Upper lobe of left lung (tissue), 6 donors: ENCODE measurements at regions not wholly inside any gene's neighbourhood (a gene's known extent, or its start where the extent isn't known, plus 50 kb on each side); places are given as distances from the start of the nearest gene placed in this dataset.
"Not testable (repeated sequence)": the region's sequence is repeated elsewhere in the genome, so short reads cannot be mapped to it uniquely, and the experiment has no call there.

ENCODE experiments used
- ATAC-seq, 2 donors: fragments of 200-7000 bp; cut with Tn5 transposase; one replicate each; pipeline ENCODE4 v1.9.1; 2022; ENCODE audit warnings: mild to moderate bottlenecking in 2 of 2, moderate library complexity in 2 of 2; ENCODE audit not compliant: low FRiP score in 2 of 2
- DNase-seq, 2 donors: peaks; one replicate each; pipeline ENCODE4 v3.0.0-alpha.2; 2019 to 2020
- H3K27ac ChIP-seq, 4 donors: fragments of 200-600 bp; sonication (generic); one replicate each; pipeline ENCODE4 v1.5.1; 2016 to 2019
- H3K27me3 ChIP-seq, 4 donors: fragments of 200-600 bp; sonication (generic); one replicate each; pipeline ENCODE4 v1.5.1; 2017 to 2019
- H3K36me3 ChIP-seq, 4 donors: fragments of 200-600 bp; sonication (generic); one replicate each; pipeline ENCODE4 v1.5.1; 2016 to 2019
- H3K4me1 ChIP-seq, 4 donors: fragments of 200-600 bp; sonication (generic); one replicate each; pipeline ENCODE4 v1.5.1; 2018 to 2019
- H3K4me3 ChIP-seq, 4 donors: fragments of 200-600 bp; sonication (generic); one replicate each; pipeline ENCODE4 v1.5.1; 2017 to 2019; ENCODE audit warnings: mild to moderate bottlenecking in 2 of 4, moderate library complexity in 1 of 4
- H3K9me3 ChIP-seq, 4 donors: fragments of 200-600 bp; sonication (generic); one replicate each; pipeline ENCODE4 v1.5.1; 2018 to 2019
- POLR2A ChIP-seq, 4 donors: fragments of 450-650 bp; IDR thresholded peaks; one replicate each; pipeline ENCODE4 v1.5.1; 2016 to 2017; ENCODE audit warnings: antibody characterized with exemption in 4 of 4, mild to moderate bottlenecking in 2 of 4
- POLR2AphosphoS5 ChIP-seq, 2 donors: sonication (generic); formaldehyde crosslinking; IDR thresholded peaks; one replicate each; pipeline ENCODE4 v1.5.1; 2017; ENCODE audit warnings: antibody characterized with exemption in 2 of 2
- WGBS, 2 donors: methylation state at CpG; one replicate each; pipeline ENCODE4 v1.1.5; 2017 to 2018; 5-methylcytosine and 5-hydroxymethylcytosine counted together
- donor health status: DM: no; HTN: no; CAD: no; lungs with moderate emphysema.
- donor health status: DM: no; HTN: yes; CAD: no; lungs with severe emphysema.

DNA sequence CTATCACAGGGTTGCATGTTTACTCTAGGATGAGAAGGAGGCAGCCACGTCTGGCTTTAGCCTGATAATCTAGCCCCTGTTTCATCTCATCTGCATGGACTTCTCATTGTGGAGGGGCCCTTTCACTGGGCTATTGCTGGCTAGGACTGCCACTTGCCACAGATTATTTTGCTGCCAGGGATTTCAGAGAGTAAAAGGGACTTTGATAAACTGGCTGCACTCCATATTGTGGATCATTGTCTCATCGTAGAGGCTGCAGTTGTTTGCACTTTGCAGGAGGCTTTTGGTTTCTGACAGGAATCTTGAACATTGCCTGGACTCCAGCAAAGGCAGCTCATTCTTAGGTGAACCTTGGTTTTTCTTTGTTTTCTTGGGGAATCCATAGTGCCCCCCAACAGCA lies 234.8 kb downstream of the TSPY10 start:
- not testable (repeated sequence) for H3K4me1 ChIP-seq, ATAC-seq, H3K36me3 ChIP-seq, H3K4me3 ChIP-seq, H3K9me3 ChIP-seq, DNase-seq, H3K27ac ChIP-seq, H3K27me3 ChIP-seq
- no CpG with 5 or more reads among the region's 2 CpGs for WGBS, 2 donors

DNA sequence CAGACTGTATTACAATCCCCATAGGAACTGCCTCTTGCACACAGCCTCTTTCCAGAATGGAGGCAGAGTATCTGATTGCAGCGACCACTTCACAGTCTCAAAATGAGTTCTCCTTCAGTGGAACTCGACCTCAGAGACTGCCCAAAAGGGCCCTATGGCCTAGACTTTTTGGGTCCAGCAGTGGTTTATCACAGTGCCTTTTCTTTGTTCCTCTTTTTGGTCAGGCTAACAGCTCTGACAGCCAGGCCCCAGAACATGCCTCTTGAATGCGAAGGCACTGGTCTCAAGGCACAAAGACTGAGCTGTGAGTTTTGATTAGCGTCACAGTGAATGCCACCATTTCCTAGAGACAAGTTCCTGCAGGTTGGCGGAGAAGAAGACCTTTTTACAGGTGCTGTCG lies 241.6 kb downstream of the TSPY10 start:
- not testable (repeated sequence) for DNase-seq, H3K36me3 ChIP-seq, ATAC-seq, H3K4me1 ChIP-seq, H3K9me3 ChIP-seq, H3K27me3 ChIP-seq, H3K27ac ChIP-seq, H3K4me3 ChIP-seq
- no CpG with 5 or more reads among the region's 6 CpGs for WGBS, 2 donors

DNA sequence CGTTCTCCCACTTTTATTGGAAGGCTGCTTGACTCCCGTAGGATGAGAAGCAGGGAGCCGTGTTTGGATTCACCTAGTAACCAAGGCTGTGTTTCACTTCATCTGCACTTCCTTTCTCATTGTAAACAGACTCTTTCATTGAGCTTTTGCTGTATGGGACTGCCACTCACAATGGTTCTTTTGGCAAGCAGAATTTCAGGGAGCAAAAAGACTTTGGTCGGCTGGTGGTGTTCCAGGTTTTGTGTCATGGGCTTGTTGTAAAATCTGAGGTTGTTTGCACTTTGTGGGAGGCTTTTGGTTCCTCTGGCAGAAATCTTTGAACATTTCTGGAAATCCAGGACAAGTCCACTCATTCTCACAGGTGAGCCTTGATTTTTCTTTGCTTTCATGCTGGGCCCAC lies 243.4 kb downstream of the TSPY10 start:
- not testable (repeated sequence) for H3K27me3 ChIP-seq, H3K27ac ChIP-seq, DNase-seq, H3K4me1 ChIP-seq, H3K4me3 ChIP-seq, ATAC-seq, H3K9me3 ChIP-seq, H3K36me3 ChIP-seq
- no CpG with 5 or more reads among the region's 4 CpGs for WGBS, 2 donors

DNA sequence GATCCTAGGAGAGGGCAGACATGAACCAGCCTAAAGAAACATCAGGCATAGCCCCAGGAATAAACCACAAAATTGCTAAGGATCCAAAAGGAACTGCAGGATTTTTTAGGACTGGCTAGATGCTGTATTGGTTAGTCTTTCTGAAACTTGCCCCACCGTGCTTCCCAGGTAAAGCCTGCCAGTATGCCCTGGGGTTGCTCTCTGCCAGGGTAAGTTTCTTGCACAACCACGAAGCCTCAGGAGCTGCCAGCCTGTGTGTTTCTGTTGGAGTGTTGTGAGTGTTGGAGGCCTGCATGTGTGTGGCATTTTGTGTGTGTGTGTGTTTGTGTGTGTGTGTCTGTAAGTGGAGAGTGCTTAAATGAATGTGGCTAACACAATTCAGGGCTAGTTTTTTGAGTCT lies 244.4 kb downstream of the TSPY10 start:
- not testable (repeated sequence) for ATAC-seq, DNase-seq, H3K27ac ChIP-seq, H3K4me1 ChIP-seq, H3K9me3 ChIP-seq, H3K4me3 ChIP-seq, H3K36me3 ChIP-seq, H3K27me3 ChIP-seq
- WGBS, 2 donors: no CpG with 5 or more reads among the region's 2 CpGs

DNA sequence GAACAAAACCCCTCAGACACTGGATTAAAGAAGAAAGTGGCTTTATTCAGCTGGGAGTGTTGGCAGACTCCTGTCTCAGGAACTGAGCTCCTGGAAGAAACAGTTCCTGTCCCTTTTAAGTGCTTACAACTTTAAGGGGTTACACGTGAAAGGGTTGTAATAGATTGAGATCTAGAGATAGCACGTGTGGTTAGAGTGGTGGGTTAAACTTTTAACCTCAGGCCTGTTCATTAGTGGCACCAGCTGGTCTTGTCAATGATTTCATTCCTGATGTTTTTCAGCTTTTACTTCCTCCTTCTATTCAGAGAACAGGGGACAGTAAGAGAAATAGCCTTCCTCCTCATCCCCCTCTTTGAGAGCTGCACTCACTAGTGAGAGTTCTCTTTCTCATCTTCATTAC lies 247.1 kb downstream of the TSPY10 start:
- not testable (repeated sequence) for H3K4me1 ChIP-seq, ATAC-seq, H3K27ac ChIP-seq, H3K4me3 ChIP-seq, H3K9me3 ChIP-seq, H3K27me3 ChIP-seq, DNase-seq, H3K36me3 ChIP-seq
- no CpG with 5 or more reads among the region's 2 CpGs for WGBS, 2 donors

DNA sequence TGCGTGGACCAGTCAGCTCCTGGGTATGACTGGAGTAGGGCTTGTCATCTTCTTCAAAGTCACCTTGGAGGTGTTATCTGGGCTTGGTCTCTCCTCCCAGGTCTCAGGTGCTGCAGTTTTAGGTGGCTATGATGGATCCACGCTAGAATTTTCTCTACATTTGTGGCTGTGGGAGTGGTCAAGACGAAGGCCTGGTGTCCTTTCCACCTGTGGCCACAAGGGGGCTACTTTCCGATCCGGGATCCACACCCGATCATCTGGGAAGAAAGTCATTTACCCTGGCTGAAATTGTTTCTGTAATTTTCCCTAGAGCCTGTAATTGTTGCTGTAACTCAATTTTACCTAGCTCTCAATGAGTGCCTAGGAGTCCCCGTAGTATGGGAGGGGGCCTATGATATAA lies 248.0 kb downstream of the TSPY10 start:
- not testable (repeated sequence) for H3K9me3 ChIP-seq, H3K36me3 ChIP-seq, DNase-seq, H3K4me1 ChIP-seq, H3K27ac ChIP-seq, H3K4me3 ChIP-seq, ATAC-seq, H3K27me3 ChIP-seq
- WGBS, 2 donors: no CpG with 5 or more reads among the region's 7 CpGs

DNA sequence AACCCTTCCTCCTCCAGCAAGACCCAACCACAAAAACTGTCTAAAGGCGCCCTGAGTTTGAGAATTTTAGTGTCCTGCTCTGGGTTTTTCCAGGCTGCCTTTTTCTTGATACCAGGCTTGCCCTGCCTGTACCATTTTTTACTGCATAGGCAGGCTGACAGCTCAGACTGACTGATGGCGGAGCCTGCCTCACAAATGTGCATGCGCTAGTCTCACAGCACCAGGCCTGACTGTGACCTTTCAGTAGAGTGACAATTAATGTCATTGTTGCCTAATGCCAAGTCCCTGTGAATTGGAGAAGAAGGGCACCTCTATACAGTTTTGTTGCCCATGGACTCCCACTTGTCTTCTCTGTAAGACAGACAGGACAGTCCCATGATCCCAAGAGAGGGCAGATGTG lies 253.9 kb downstream of the TSPY10 start:
- H3K27me3 ChIP-seq, H3K27ac ChIP-seq, H3K4me1 ChIP-seq, ATAC-seq, H3K36me3 ChIP-seq, H3K9me3 ChIP-seq, H3K4me3 ChIP-seq, DNase-seq: not testable (repeated sequence)
- no CpG with 5 or more reads among the region's 3 CpGs for WGBS, 2 donors

DNA sequence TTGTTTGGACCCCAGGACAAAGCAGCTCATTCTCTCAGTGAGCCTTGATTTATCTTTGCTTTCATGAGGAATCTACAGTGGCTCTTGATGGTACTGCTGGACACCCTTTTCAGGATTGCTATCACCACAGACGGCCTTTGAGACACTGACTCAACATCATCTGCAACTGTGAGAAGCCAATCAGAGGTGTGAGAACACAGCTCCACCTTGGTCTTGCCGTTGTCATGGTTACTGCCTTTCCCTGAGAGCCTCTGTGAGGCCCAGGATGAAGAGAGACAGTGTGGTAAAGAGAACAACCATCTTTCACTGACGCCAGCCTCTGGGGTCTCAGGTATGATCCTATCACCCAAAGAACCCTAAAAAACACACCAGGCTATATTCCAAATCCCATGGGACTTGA lies 270.2 kb downstream of the TSPY10 start:
- no CpG with 5 or more reads among the region's 3 CpGs for WGBS, 2 donors
- H3K9me3 ChIP-seq, H3K36me3 ChIP-seq, H3K4me1 ChIP-seq, H3K4me3 ChIP-seq, H3K27me3 ChIP-seq, ATAC-seq, H3K27ac ChIP-seq, DNase-seq: not testable (repeated sequence)

DNA sequence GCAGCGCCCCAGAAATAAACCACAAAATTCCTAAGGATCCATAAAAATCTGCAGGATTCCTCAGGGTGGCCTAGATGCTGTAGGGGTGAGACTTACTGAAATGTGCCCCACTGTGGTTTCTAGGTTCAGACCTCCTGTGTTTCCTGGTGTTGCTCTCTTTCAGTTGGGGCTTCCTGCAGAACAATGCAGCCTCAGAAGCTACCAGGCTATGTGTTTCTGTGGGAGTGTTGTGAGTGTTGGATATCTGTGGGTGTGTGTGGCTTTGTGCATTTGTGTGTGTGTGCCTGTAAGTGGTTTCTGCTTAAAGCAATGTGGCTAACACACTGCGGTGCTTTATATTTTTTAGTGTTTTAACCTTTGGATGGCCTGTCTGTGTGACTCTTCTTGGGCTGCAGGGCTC lies 277.6 kb downstream of the TSPY10 start:
- no peak overlapping the region for H3K27ac ChIP-seq

More for the DNA sequence above, 277.6 kb downstream of the TSPY10 start:
- H3K27me3 ChIP-seq: no peaks in the 10 kb centered on the region
- TF ChIP-seq POLR2AphosphoS5 (IDR thresholded peaks at IDR 0.05) (no peak), POLR2A (IDR thresholded peaks at IDR 0.05) (no peak)
- 51% methylated on average over 2 of the region's 2 CpGs; no CpG with 5 or more reads in 1 of the 2 donors for WGBS, 2 donors
- no peaks in the 10 kb centered on the region for H3K9me3 ChIP-seq
- no peak for DNase-seq
- no peak overlapping the region for H3K4me3 ChIP-seq
- H3K36me3 ChIP-seq: no peaks in the 10 kb centered on the region
- ATAC-seq: no peak
- no peaks in the 10 kb centered on the region for H3K4me1 ChIP-seq
